Heart left ventricle (tissue), 16 donors: ENCODE measurements at regions not wholly inside any gene's neighbourhood (a gene's known extent, or its start where the extent isn't known, plus 50 kb on each side); places are given as distances from the start of the nearest gene placed in this dataset.

Source experiments
- ATAC-seq, 4 donors: fragments of 200-7000 bp; cut with Tn5 transposase; one replicate each; pipeline ENCODE4 v1.9.1; 2020 to 2022; ENCODE audit warnings: moderate library complexity in 4 of 4, mild to moderate bottlenecking in 3 of 4, moderate number of reproducible peaks in 1 of 4
- DNase-seq, 5 donors: peaks; one replicate each; pipeline ENCODE4 v3.0.0-alpha.2; 2020
- H3K27ac ChIP-seq, 12 donors: fragments of 200-600 bp; sonication (generic) in 4 of 12; one replicate each; pipeline versions ENCODE4 v1.5.0 to v1.8.0; 2016 to 2022; ENCODE audit warnings: mild to moderate bottlenecking in 2 of 12
- H3K27me3 ChIP-seq, 9 donors: fragments of 200-600 bp; sonication (generic) in 2 of 9; one replicate each; pipeline versions ENCODE4 v1.5.1 to v1.8.0; 2016 to 2022; ENCODE audit warnings: mild to moderate bottlenecking in 3 of 9
- H3K36me3 ChIP-seq, 9 donors: fragments of 200-600 bp; sonication (generic) in 2 of 9; one replicate each; pipeline versions ENCODE4 v1.5.0 to v1.8.0; 2018 to 2022; ENCODE audit warnings: mild to moderate bottlenecking in 2 of 9
- H3K4me1 ChIP-seq, 12 donors: fragments of 200-600 bp; sonication (generic) in 4 of 12; one replicate each; pipeline versions ENCODE4 v1.5.0 to v1.8.0; 2016 to 2022; ENCODE audit warnings: mild to moderate bottlenecking in 3 of 12
- H3K4me3 ChIP-seq, 12 donors: fragments of 200-600 bp; sonication (generic) in 4 of 12; one replicate each; pipeline versions ENCODE4 v1.5.0 to v1.8.0; 2017 to 2022; ENCODE audit warnings: mild to moderate bottlenecking in 9 of 12, moderate library complexity in 4 of 12
- H3K9me3 ChIP-seq, 12 donors: fragments of 200-600 bp; sonication (generic) in 4 of 12; one replicate each; pipeline versions ENCODE4 v1.5.0 to v1.8.0; 2016 to 2022; ENCODE audit warnings: mild to moderate bottlenecking in 1 of 12
- POLR2A ChIP-seq, 2 donors: fragments of 450-650 bp; IDR thresholded peaks; one replicate each; pipeline ENCODE4 v1.6.1; 2017; ENCODE audit warnings: antibody characterized with exemption in 2 of 2, mild to moderate bottlenecking in 2 of 2, moderate library complexity in 2 of 2
- WGBS, 4 donors: extraction: QIAGEN DNeasy Blood & Tissue Kit in 2 of 4; methylation state at CpG; one replicate each; pipeline versions ENCODE4 v1.1.5 to v1.1.7; 2013 to 2018; 5-methylcytosine and 5-hydroxymethylcytosine counted together
- intact Hi-C, 10 donors: fragments of 100-400 bp; cut with DNase I; formaldehyde crosslinking; loops; one replicate each; pipeline versions ENCODE4 v1.11.1 to v1.14.2; 2022
- TF ChIP-seq, protein P1 (sequence below), 12 donors: fragments of 200-600 bp; sonication (generic) in 4 of 12; IDR thresholded peaks; one replicate each; pipeline versions ENCODE4 v1.5.0 to v1.8.0; 2018 to 2022; ENCODE audit warnings: antibody characterized with exemption in 12 of 12, mild to moderate bottlenecking in 5 of 12
- donor health status: ischemic (EF 13 %, LVEDD 7.1; RV severe dilation, severe dysfunction).
- donor health status: healthy with polysubstance abuse.
- donor health status: DM: no; HTN: yes; CAD: no.
- donor health status: DM: no; HTN: no; CAD: no.
- donor health status: ischemic (EF 25% LVEDD 6.9; RV normal size, moderate dysfunction).
- donor health status: ischemic (EF 25% LVEDD 5.7; RV mildly dilated, moderate dysfunction).
- donor health status: healthy.
- donor health status: DM: yes; HTN: yes; CAD: no.
- donor health status: ischemic (EF 35%, LVEDD 5.7; RV mildly dilated, moderate dysfunction).
- donor health status: nonischemic (EF 11% LVEDD 7.7; RV severe dilation, severe dysfunction).
- donor health status: DM: yes; HTN: yes; CAD: no.
- donor health status: PGD.
- donor health status: ischemic (EF 29% LVEDD 5.4; RV normal size, mild dysfunction).
- donor health status: nonischemic (EF 23%, LVEDD 6.1; RV moderate dilation, normal function).

DNA sequence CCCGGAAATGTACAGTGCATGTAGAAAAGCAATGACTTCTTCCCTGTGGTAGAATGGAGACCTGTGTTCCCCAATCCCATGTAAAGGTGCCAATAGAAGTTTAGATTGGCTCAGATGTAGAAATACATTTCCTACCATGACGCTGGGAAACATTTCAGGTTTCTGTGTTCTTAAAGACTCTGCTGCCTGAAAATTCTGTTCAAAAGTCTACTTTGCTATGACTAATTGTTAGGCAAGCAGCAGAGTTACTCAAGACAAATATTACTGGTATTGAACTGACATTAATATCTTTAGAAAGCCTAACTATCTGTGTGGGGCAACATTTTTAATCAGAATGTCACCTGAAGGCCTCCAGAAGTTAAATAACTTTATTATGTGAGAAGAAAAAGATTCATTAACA lies 75.5 kb upstream of the ELL2 start:
- ATAC-seq (no peak), DNase-seq (no peak)
- Histone ChIP-seq H3K4me3 (no peak overlapping the region), H3K9me3 (peaks cover 0 to 14% (median 0%) of the 10 kb centered on the region in 12 donors), H3K36me3 (no peaks in the 10 kb centered on the region), H3K27ac (no peak overlapping the region), H3K4me1 (no peaks in the 10 kb centered on the region), H3K27me3 (no peaks in the 10 kb centered on the region)
- TF ChIP-seq POLR2A (IDR thresholded peaks at IDR 0.05): no peak
- TF ChIP-seq, protein P1, sequence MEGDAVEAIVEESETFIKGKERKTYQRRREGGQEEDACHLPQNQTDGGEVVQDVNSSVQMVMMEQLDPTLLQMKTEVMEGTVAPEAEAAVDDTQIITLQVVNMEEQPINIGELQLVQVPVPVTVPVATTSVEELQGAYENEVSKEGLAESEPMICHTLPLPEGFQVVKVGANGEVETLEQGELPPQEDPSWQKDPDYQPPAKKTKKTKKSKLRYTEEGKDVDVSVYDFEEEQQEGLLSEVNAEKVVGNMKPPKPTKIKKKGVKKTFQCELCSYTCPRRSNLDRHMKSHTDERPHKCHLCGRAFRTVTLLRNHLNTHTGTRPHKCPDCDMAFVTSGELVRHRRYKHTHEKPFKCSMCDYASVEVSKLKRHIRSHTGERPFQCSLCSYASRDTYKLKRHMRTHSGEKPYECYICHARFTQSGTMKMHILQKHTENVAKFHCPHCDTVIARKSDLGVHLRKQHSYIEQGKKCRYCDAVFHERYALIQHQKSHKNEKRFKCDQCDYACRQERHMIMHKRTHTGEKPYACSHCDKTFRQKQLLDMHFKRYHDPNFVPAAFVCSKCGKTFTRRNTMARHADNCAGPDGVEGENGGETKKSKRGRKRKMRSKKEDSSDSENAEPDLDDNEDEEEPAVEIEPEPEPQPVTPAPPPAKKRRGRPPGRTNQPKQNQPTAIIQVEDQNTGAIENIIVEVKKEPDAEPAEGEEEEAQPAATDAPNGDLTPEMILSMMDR (IDR thresholded peaks at IDR 0.05): no peak
- intact Hi-C loops: no loop called here
- WGBS, 4 donors: 58 to 75% (median 72%) methylated on average over 2 of the region's 2 CpGs

DNA sequence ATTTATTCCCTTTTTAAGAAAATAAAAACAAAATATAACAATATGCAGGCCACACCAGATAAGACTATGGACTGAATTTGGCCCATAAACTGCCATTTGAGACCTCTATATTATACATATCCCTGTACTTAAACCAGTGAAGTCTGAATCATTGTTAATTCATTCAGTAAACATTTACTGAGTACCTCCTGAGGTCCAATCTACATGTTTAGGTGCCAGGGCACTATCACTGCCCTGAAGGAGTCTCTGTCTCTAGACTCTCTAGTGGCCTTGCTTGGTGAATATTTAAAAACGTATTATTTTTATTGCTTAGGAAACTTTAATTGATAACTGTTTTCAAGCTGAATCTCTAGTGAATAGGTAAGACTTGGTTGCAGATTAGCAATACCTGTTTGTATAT lies 74.7 kb upstream of the ELL2 start:
- Histone ChIP-seq H3K9me3 (peaks cover 0 to 14% (median 0%) of the 10 kb centered on the region in 12 donors), H3K27ac (no peak overlapping the region), H3K4me1 (no peaks in the 10 kb centered on the region), H3K4me3 (no peak overlapping the region), H3K27me3 (no peaks in the 10 kb centered on the region), H3K36me3 (no peaks in the 10 kb centered on the region)
- ATAC-seq (no peak), DNase-seq (no peak)
- TF ChIP-seq, protein P1 (IDR thresholded peaks at IDR 0.05): no peak
- TF ChIP-seq POLR2A (IDR thresholded peaks at IDR 0.05): no peak
- intact Hi-C loops: no loop called here
- 76 to 92% (median 80%) methylated on average over 1 of the region's 1 CpG for WGBS, 4 donors

DNA sequence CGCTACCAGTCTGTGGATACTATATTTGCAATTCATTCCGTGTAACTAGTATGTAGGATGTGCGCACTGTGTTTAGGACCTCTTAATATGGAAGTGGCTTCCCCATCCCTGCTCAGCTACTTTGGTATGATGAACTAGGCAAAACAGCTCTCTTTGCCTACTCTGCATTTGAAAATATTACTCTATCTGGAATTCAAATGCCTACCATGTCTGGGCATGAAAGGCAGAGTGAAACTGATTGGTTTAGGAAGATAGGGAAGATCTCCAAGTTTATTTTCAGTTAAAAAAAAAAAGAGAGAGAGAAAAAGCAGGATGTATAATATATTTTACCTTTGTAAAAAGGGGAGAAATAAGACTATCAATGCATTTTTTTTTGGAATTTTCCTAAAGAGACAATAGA lies 74.1 kb upstream of the ELL2 start:
- Histone ChIP-seq H3K36me3 (no peaks in the 10 kb centered on the region), H3K4me1 (no peaks in the 10 kb centered on the region), H3K27ac (no peak overlapping the region), H3K9me3 (peaks cover 0 to 14% (median 0%) of the 10 kb centered on the region in 12 donors), H3K4me3 (no peak overlapping the region), H3K27me3 (no peaks in the 10 kb centered on the region)
- TF ChIP-seq POLR2A (IDR thresholded peaks at IDR 0.05): no peak
- TF ChIP-seq, protein P1 (IDR thresholded peaks at IDR 0.05): no peak
- intact Hi-C loops: no loop called here
- 92 to 98% (median 95%) methylated on average over 3 of the region's 3 CpGs for WGBS, 4 donors
- DNase-seq (no peak), ATAC-seq (no peak)

DNA sequence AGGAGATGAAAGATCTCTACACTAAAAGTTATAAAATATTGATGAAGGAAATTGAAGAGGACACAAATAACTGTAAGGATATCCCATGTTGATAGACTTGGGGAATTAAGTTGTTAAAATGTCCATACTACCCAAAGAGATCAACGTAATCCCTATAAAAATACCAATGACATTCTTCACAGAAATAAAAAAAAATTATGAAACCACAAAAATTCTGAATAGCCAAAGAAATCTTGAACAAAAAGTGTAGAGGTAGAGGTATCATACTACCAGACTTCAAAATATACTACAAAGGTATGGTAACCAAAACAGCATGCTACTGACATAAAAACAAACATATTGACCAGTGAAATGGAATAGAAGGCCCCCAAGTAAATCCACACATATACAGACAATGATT lies 71.5 kb upstream of the ELL2 start:
- TF ChIP-seq, protein P1 (IDR thresholded peaks at IDR 0.05): no peak
- no peak for TF ChIP-seq POLR2A (IDR thresholded peaks at IDR 0.05)
- Histone ChIP-seq H3K4me1 (no peaks in the 10 kb centered on the region), H3K27ac (no peak overlapping the region), H3K9me3 (peaks cover 0 to 14% (median 0%) of the 10 kb centered on the region in 12 donors), H3K27me3 (no peaks in the 10 kb centered on the region), H3K4me3 (no peak overlapping the region), H3K36me3 (no peaks in the 10 kb centered on the region)
- ATAC-seq (no peak), DNase-seq (no peak)
- intact Hi-C loops: no loop called here
- WGBS, 4 donors: 75 to 86% (median 80%) methylated on average over 1 of the region's 1 CpG
